HEK293T (cell line): ENCODE measurements at regions not wholly inside any gene's neighbourhood (a gene's known extent, or its start where the extent isn't known, plus 50 kb on each side); places are given as distances from the start of the nearest gene placed in this dataset.

ENCODE experiments used
- CTCF ChIA-PET: fragments of 350-600 bp; formaldehyde crosslinking; extraction: SDS; loops from one replicate; lab custom pipeline; 2021; ENCODE audit warnings: antibody characterized with exemption, inconsistent platforms; lab: Yijun Ruan, JAX
- POLR2A ChIA-PET: fragments of 350-600 bp; formaldehyde crosslinking; extraction: SDS; loops from one replicate; lab custom pipeline; 2020; ENCODE audit warnings: antibody characterized with exemption, inconsistent platforms; lab: Yijun Ruan, JAX
- DNase-seq: peaks from one replicate; pipeline ENCODE4 v3.0.0; 2012; ENCODE audit warnings: mixed read lengths; ENCODE audit errors: extremely low spot score
- ARNT ChIP-seq: fragments of 450-650 bp; IDR thresholded peaks from 2 replicates; pipeline ENCODE4 v1.6.1; 2017; ENCODE audit warnings: mild to moderate bottlenecking
- BHLHE40 ChIP-seq: fragments of 450-650 bp; IDR thresholded peaks from 2 replicates; pipeline ENCODE4 v1.6.1; 2016; ENCODE audit warnings: mild to moderate bottlenecking, moderate library complexity, borderline replicate concordance
- CTBP1 ChIP-seq: fragments of 450-650 bp; IDR thresholded peaks from 2 replicates; pipeline ENCODE4 v1.6.1; 2016; ENCODE audit warnings: borderline replicate concordance
- ELF4 ChIP-seq: fragments of 450-650 bp; IDR thresholded peaks from 2 replicates; pipeline ENCODE4 v1.6.1; 2017; ENCODE audit warnings: antibody characterized with exemption
- FOXA1 ChIP-seq: fragments of 450-650 bp; IDR thresholded peaks from 2 replicates; pipeline ENCODE4 v1.6.1; 2016; ENCODE audit warnings: mild to moderate bottlenecking
- FOXK2 ChIP-seq: fragments of 450-650 bp; IDR thresholded peaks from 2 replicates; pipeline ENCODE4 v1.6.1; 2016; ENCODE audit warnings: mild to moderate bottlenecking
- FOXM1 ChIP-seq: fragments of 450-650 bp; IDR thresholded peaks from 2 replicates; pipeline ENCODE4 v1.6.1; 2017; ENCODE audit warnings: mild to moderate bottlenecking, borderline replicate concordance
- HDGF ChIP-seq: fragments of 450-650 bp; IDR thresholded peaks from 2 replicates; pipeline ENCODE4 v1.6.1; 2017; ENCODE audit warnings: antibody characterized with exemption, borderline replicate concordance
- L3MBTL2 ChIP-seq: fragments of 450-650 bp; conservative IDR thresholded peaks from 2 replicates; pipeline ENCODE4 v1.6.1; 2016; ENCODE audit warnings: mild to moderate bottlenecking
- LEF1 ChIP-seq: fragments of 450-650 bp; IDR thresholded peaks from 2 replicates; pipeline ENCODE4 v1.6.1; 2017; ENCODE audit warnings: mild to moderate bottlenecking, borderline replicate concordance
- NFRKB ChIP-seq: fragments of 450-650 bp; IDR thresholded peaks from 2 replicates; pipeline ENCODE4 v1.6.1; 2016; ENCODE audit warnings: mild to moderate bottlenecking, moderate library complexity
- PKNOX1 ChIP-seq: fragments of 450-650 bp; IDR thresholded peaks from 2 replicates; pipeline ENCODE4 v1.6.1; 2016
- SP1 ChIP-seq: fragments of 450-650 bp; IDR thresholded peaks from 2 replicates; pipeline ENCODE4 v1.6.1; 2017
- SUZ12 ChIP-seq: fragments of 450-650 bp; IDR thresholded peaks from 2 replicates; pipeline ENCODE4 v1.6.1; 2016; ENCODE audit warnings: mild to moderate bottlenecking
- TARDBP ChIP-seq: fragments of 450-650 bp; IDR thresholded peaks from 2 replicates; pipeline ENCODE4 v1.6.1; 2016
- ZNF384 ChIP-seq: fragments of 450-650 bp; IDR thresholded peaks from 2 replicates; pipeline ENCODE4 v1.6.1; 2016

- TF ChIP-seq TARDBP (no peak), L3MBTL2 (no peak), LEF1 (no peak), FOXK2 (no peak), ARNT (no peak), PKNOX1 (no peak), SUZ12 (no peak), FOXA1 (no peak), FOXM1 (no peak), ELF4 (no peak), BHLHE40 (no peak)
- ChIA-PET CTCF (no interaction called here), POLR2A (no interaction called here)
- DNase-seq, result no peak
Observed at GRCh38 chr1:90186506-90187322, 191.8 kb downstream of the ZNF326 start.

- TF ChIP-seq CTBP1 (no peak), SP1 (no peak), HDGF (no peak), FOXA1 (no peak), FOXM1 (no peak), LEF1 (no peak), BHLHE40 (no peak), PKNOX1 (no peak)
- ChIA-PET CTCF (no interaction called here), POLR2A (no interaction called here)
- DNase-seq, result no peak
Observed at GRCh38 chr1:90176530-90176929, 181.6 kb downstream of the ZNF326 start.

GRCh38 chr1:90175490-90176167, 180.7 kb downstream of the ZNF326 start:
- no peak for DNase-seq
- CTCF ChIA-PET, result no interaction called here
- POLR2A ChIA-PET, result no interaction called here
- TF ChIP-seq SUZ12, result no peak
- TF ChIP-seq L3MBTL2, result no peak
- no peak for TF ChIP-seq NFRKB
- TF ChIP-seq BHLHE40, result no peak
- TF ChIP-seq HDGF, result no peak
- no peak for TF ChIP-seq ZNF384
- TF ChIP-seq LEF1, result no peak
- no peak for TF ChIP-seq SP1
- TF ChIP-seq FOXK2, result no peak
- TF ChIP-seq FOXA1, result no peak
- TF ChIP-seq TARDBP, result no peak
- TF ChIP-seq FOXM1, result no peak
- no peak for TF ChIP-seq CTBP1
- TF ChIP-seq ARNT, result no peak
- TF ChIP-seq ELF4, result no peak
- no peak for TF ChIP-seq PKNOX1

- DNase-seq, result no peak
- TF ChIP-seq ELF4 (no peak), SP1 (no peak), PKNOX1 (no peak), FOXA1 (no peak), CTBP1 (no peak), BHLHE40 (no peak), NFRKB (no peak), ARNT (no peak), L3MBTL2 (no peak), SUZ12 (no peak), TARDBP (no peak), HDGF (no peak), LEF1 (no peak), FOXK2 (no peak), FOXM1 (no peak), ZNF384 (no peak)
- POLR2A ChIA-PET, result no interaction called here
- CTCF ChIA-PET, result no interaction called here
Observed at GRCh38 chr1:90174246-90174645, 179.3 kb downstream of the ZNF326 start.

GRCh38 chr1:90162216-90162615, 167.3 kb downstream of the ZNF326 start:
- POLR2A ChIA-PET, result no interaction called here

More at GRCh38 chr1:90162216-90162615, 167.3 kb downstream of the ZNF326 start:
- TF ChIP-seq ELF4, result no peak
- TF ChIP-seq SUZ12, result no peak
- TF ChIP-seq HDGF, result no peak
- TF ChIP-seq SP1, result no peak
- TF ChIP-seq ZNF384, result no peak
- TF ChIP-seq L3MBTL2, result no peak
- no peak for TF ChIP-seq ARNT
- no peak for TF ChIP-seq NFRKB
- TF ChIP-seq PKNOX1, result no peak
- no peak for TF ChIP-seq TARDBP
- no peak for TF ChIP-seq FOXA1
- TF ChIP-seq LEF1, result no peak
- TF ChIP-seq FOXK2, result no peak
- TF ChIP-seq BHLHE40, result no peak
- no peak for TF ChIP-seq FOXM1
- TF ChIP-seq CTBP1, result no peak
- CTCF ChIA-PET, result no interaction called here
- no peak for DNase-seq
